Muscle of leg (tissue), 3 donors: ENCODE measurements at regions not wholly inside any gene's neighbourhood (a gene's known extent, or its start where the extent isn't known, plus 50 kb on each side); places are given as distances from the start of the nearest gene placed in this dataset.

Experiments used
- DNase-seq: peaks from one replicate; pipeline ENCODE4 v3.0.0; 2013
- H3K27ac ChIP-seq: one replicate; pipeline ENCODE4 v1.5.1; 2013; ENCODE audit warnings: mild to moderate bottlenecking, low read length, control low read depth
- H3K27me3 ChIP-seq: one replicate; pipeline ENCODE4 v1.6.1; 2013; ENCODE audit warnings: low read length; ENCODE audit not compliant: control insufficient read depth, insufficient read depth
- H3K36me3 ChIP-seq: one replicate; pipeline ENCODE4 v1.6.1; 2013; ENCODE audit warnings: low read length; ENCODE audit not compliant: control insufficient read depth, insufficient read depth
- H3K4me1 ChIP-seq: one replicate; pipeline ENCODE4 v1.6.1; 2013; ENCODE audit warnings: low read length; ENCODE audit not compliant: control insufficient read depth, insufficient read depth
- H3K4me3 ChIP-seq: one replicate; pipeline ENCODE4 v1.5.1; 2013; ENCODE audit warnings: low read length, control low read depth
- H3K9me3 ChIP-seq: replicated peaks from 2 replicates; pipeline ENCODE4 v1.6.1; 2013; ENCODE audit warnings: low read depth, low read length; ENCODE audit not compliant: control insufficient read depth
- WGBS: methylation state at CpG from one replicate; pipeline ENCODE4 v1.1.5; 2013; ENCODE audit warnings: missing lambda C conversion rate; ENCODE audit not compliant: insufficient coverage; 5-methylcytosine and 5-hydroxymethylcytosine counted together

DNA sequence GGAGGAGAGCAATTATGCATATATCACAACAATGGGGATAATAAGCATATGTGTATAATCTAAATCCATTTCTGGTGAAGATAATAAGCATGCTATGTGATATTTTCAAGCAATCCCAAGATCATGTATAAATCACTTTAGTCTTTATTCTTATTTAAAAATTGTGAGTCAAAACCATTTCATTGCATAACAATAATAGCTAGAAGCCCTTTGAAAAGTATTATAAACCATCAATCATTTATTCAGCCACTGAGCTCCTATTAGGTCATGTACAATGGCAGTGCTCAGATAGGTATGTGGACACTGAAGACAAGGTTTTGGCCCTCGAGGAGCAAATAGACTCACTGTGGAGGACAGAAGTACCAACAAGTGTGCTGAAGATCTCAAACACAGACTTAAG is 113.1 kb downstream of the CDCA7 start:
- no peak for DNase-seq
- Histone ChIP-seq H3K27ac (no peak overlapping the region), H3K36me3 (no peaks in the 10 kb centered on the region), H3K4me1 (peaks cover 5% of the 10 kb centered on the region), H3K27me3 (peaks cover 2% of the 10 kb centered on the region), H3K4me3 (no peak overlapping the region), H3K9me3 (peaks cover 3% of the 10 kb centered on the region)
- WGBS: 86% methylated on average over 1 of the region's 1 CpG

DNA sequence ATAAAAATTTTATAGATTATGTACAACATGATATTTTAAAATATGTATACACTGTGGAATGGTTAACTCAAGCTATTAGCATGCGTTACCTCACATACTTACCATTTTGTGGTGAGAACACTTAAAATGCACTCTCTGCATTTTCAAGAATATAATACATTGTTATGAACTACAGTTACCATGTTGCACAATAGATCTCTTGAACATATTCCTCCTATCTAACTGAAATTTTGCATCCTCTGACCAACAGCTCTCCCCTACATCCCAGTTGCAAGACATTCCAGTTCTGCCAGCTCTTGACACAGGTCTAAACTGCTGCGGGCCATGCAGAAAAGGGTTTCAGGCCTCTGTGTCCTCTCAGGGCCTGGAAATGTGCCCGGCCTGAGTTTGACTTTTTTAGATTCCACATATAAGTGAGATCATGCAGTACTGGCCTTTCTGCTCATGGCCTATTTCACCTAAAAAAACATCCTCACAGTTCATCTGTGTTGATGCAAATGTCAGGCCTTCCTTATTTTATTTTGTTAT is 113.7 kb downstream of the CDCA7 start:
- no peak for DNase-seq
- Histone ChIP-seq H3K4me1 (no peaks in the 10 kb centered on the region), H3K4me3 (no peak overlapping the region), H3K27me3 (peaks cover 2% of the 10 kb centered on the region), H3K27ac (no peak overlapping the region), H3K36me3 (no peaks in the 10 kb centered on the region), H3K9me3 (peaks cover 3% of the 10 kb centered on the region)
- WGBS: 92% methylated on average over 2 of the region's 3 CpGs

DNA sequence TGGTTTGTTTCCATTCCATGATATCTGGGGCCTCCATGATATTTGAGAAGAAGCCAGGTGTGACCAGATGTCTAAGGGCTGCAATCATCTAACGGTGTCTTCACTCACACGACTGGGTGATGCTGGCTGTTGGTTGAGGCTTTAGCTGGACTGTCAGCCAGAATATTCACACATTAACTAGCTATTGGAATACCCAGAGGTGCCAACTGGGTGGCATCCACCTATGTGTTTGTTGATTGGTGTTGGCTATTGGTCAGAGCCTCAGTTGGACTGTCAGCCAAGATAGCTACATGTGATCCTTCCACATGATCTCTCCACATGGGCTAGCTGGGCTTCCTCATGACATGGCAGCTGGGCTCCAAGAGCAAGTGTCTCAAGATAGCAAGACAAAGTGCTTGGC is 117.4 kb downstream of the CDCA7 start:
- Histone ChIP-seq H3K36me3 (no peaks in the 10 kb centered on the region), H3K9me3 (peaks cover 3% of the 10 kb centered on the region), H3K27ac (no peak overlapping the region), H3K27me3 (no peaks in the 10 kb centered on the region), H3K4me3 (no peak overlapping the region), H3K4me1 (no peaks in the 10 kb centered on the region)
- WGBS: no CpG with 5 or more reads among the region's 2 CpGs
- no peak for DNase-seq

DNA sequence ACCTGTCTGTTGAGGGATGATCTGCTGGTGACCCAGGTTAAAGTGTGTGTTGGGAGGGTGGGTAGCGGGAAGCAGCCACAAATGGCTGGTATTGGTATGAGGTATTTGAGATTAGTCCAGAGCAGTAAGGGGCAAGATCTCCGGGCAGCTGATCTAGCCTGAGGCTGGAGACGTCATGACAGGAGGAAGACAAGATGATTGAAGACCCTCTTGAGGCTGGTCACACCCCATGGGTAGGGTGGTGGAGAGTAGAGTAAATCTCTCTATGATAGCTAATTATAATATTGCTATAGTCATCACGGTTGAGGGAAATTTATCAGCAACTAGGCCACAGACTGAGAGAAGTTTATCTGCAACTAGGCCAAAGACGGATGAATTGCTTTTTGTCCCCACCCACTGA is 128.5 kb downstream of the CDCA7 start:
- no peaks in the 10 kb centered on the region for H3K9me3 ChIP-seq
- no peak overlapping the region for H3K27ac ChIP-seq
- no peak for DNase-seq
- H3K27me3 ChIP-seq: no peaks in the 10 kb centered on the region
- H3K4me1 ChIP-seq: no peaks in the 10 kb centered on the region
- H3K4me3 ChIP-seq: no peak overlapping the region
- 67% methylated on average over 3 of the region's 5 CpGs for WGBS
- no peaks in the 10 kb centered on the region for H3K36me3 ChIP-seq

DNA sequence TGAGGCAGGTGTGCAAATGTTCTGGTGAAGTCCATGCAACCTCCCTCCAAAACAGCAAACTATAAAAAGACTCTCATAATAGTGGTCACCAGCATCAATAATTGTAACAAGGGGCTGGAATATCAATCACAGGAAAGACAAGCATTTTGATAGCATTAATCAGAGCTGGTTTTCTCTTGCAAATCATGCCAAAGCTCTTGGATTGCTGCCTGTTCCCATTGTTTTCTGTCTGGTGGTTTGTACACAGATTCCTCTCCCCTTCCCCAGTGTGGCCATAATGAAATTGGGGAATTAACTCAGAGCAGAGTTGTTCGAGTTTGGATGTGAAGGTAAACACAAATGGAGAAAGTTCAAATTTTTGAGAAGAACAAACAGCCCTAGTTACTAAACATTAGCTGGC is 134.2 kb downstream of the CDCA7 start:
- no peak for DNase-seq
- Histone ChIP-seq H3K4me1 (no peaks in the 10 kb centered on the region), H3K4me3 (no peak overlapping the region), H3K27me3 (no peaks in the 10 kb centered on the region), H3K9me3 (no peaks in the 10 kb centered on the region), H3K27ac (no peak overlapping the region), H3K36me3 (no peaks in the 10 kb centered on the region)
- no CpG with 5 or more reads among the region's 1 CpG for WGBS

DNA sequence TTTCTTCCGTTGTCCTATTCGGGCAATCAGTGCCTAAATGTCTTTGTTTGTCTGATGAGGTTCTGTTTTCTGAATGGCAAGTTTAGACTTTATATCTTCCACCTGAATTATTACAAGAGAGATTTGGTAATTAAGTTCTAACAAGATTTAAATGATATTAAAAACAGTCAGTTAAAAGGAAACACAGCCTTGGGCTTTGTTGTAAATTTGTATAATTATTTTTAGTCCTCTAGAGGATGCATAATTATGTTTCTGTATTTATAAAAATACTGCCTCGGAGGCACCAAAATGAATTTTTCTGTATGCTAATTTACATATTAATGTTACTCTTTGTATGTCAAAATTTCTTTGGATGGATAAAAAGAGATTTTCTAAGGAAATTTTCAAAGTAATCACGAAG is 136.7 kb downstream of the CDCA7 start:
- Histone ChIP-seq H3K27me3 (no peaks in the 10 kb centered on the region), H3K27ac (no peak overlapping the region), H3K4me3 (no peak overlapping the region), H3K36me3 (no peaks in the 10 kb centered on the region), H3K4me1 (no peaks in the 10 kb centered on the region), H3K9me3 (no peaks in the 10 kb centered on the region)
- WGBS: no CpG with 5 or more reads among the region's 4 CpGs
- no peak for DNase-seq

DNA sequence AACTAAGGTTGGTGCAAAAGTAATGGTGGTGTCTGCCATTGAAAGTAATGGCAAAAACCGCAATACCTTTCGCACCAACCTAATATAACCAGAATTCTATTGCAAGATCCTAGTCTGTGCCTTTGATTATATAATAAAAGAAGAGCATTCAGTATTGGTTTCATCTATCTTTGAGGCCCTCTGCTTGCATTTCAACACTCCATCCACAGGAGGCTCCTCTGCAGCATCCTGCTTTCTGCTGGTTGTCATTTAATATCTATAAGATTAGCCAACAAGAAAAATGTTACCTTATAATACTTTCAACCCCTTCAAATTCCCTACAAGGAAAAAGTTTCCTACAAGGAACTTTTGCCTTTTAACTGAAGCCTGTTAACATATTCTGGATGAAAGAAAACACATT is 139.2 kb downstream of the CDCA7 start:
- Histone ChIP-seq H3K9me3 (peaks cover 5% of the 10 kb centered on the region), H3K36me3 (no peaks in the 10 kb centered on the region), H3K27me3 (no peaks in the 10 kb centered on the region), H3K4me1 (no peaks in the 10 kb centered on the region), H3K27ac (no peak overlapping the region), H3K4me3 (no peak overlapping the region)
- WGBS: no CpG with 5 or more reads among the region's 2 CpGs
- no peak for DNase-seq

DNA sequence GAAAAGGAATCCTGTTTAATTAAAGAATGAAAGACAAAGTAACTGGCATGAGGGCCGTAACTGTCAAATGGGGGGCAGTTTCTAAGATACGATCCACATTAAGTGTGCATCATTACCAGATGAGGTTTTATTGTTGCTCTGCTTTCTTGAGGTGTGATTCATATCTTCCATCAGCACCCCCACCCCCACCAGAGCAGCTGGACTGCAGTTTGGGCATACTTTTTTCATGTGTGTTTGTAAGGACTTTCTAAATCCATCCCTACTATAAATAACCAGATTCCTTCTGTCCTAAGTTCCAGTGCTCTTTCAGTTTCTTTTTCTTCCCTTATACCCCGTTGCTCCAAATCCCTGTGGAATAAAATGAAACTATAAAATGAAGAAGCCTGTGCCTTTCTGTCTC is 142.1 kb downstream of the CDCA7 start:
- H3K27me3 ChIP-seq: no peaks in the 10 kb centered on the region
- no peaks in the 10 kb centered on the region for H3K36me3 ChIP-seq
- DNase-seq: peak; percentile 20
- peaks cover 8% of the 10 kb centered on the region for H3K9me3 ChIP-seq
- no peak overlapping the region for H3K4me3 ChIP-seq
- H3K4me1 ChIP-seq: no peaks in the 10 kb centered on the region
- no peak overlapping the region for H3K27ac ChIP-seq
- WGBS: no CpG with 5 or more reads among the region's 3 CpGs

DNA sequence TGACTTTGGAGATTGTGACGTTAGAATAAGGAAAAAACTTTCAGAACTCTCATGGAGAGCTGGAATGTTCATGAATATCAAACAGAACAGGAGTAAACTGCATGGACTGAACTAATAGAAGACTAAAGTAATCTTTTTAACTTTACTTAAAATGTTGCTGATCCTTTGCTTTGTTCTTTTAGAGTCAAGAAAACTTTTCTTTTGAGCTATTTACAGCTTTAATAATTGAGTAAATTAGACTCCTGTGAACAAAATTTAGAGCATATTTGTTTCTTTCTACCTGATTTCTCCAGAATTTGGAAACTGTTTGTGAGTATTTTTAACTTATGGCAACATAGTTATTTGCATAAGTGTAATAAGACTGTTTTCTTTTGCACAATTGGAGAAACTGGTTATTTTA is 146.3 kb downstream of the CDCA7 start:
- Histone ChIP-seq H3K9me3 (peaks cover 8% of the 10 kb centered on the region), H3K36me3 (no peaks in the 10 kb centered on the region), H3K27ac (no peak overlapping the region), H3K4me3 (no peak overlapping the region), H3K27me3 (peaks cover 2% of the 10 kb centered on the region), H3K4me1 (no peaks in the 10 kb centered on the region)
- no CpG with 5 or more reads among the region's 1 CpG for WGBS
- no peak for DNase-seq

DNA sequence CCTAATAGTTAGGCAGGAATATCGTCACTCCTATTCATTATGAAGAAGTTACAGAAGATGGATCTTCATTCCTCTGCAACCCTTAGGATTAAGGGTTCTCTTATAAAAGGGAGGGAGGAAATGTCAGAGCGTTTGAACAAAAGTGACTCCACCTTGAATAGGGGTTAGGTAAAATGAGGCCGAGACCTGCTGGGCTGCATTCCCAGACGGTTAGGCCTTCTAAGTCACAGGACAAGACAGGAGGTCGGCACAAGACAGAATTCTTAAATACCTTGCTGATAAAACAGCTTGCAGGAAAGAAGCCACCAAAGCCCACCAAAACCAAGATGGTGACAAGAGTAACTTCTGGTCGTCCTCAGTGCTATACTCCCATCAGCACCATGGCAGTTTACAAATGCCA is 147.6 kb downstream of the CDCA7 start:
- H3K27ac ChIP-seq: no peak overlapping the region
- 88% methylated on average over 2 of the region's 6 CpGs for WGBS
- H3K9me3 ChIP-seq: peaks cover 5% of the 10 kb centered on the region

DNA sequence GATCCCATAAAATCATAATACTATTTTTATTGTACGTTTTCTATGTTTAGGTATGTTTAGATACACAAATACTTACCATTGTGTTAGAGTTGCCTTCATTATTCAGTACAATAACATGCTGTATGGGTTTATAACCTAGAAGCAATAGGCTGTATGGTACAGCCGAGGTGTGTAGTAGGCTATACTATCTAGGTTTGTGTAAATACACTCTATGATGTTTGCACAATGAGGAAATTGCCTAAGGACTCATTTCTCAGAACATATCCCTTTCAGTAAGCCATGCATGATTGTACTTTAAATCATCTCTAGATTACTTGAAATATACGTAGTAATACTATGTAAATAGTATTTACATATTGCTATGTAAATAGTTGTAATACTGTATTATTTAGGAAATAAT is 156.7 kb downstream of the CDCA7 start:
- H3K27me3 ChIP-seq: no peaks in the 10 kb centered on the region
- no peaks in the 10 kb centered on the region for H3K36me3 ChIP-seq
- H3K9me3 ChIP-seq: no peaks in the 10 kb centered on the region
- DNase-seq: no peak
- H3K27ac ChIP-seq: no peak overlapping the region
- no peak overlapping the region for H3K4me3 ChIP-seq
- H3K4me1 ChIP-seq: no peaks in the 10 kb centered on the region
- no CpG with 5 or more reads among the region's 3 CpGs for WGBS

More for the DNA sequence above, 147.6 kb downstream of the CDCA7 start:
- Histone ChIP-seq H3K4me3 (no peak overlapping the region), H3K36me3 (no peaks in the 10 kb centered on the region), H3K27me3 (peaks cover 2% of the 10 kb centered on the region), H3K4me1 (no peaks in the 10 kb centered on the region)
- no peak for DNase-seq
